ENCODE measurements at regions not wholly inside any gene's neighbourhood (a gene's known extent, or its start where the extent isn't known, plus 50 kb on each side); places are given as distances from the start of the nearest gene placed in this dataset.

- TF ChIP-seq CTCF (IDR thresholded peaks at IDR 0.05; ENCODE audit: insufficient read depth, low read length) (no peak), GABPA (IDR thresholded peaks at IDR 0.05; ENCODE audit: low read depth) (no peak), REST (IDR thresholded peaks at IDR 0.05; ENCODE audit: insufficient replicate concordance, low read depth) (no peak), POLR2AphosphoS5 (IDR thresholded peaks at IDR 0.05; ENCODE audit: low read depth) (no peak)
Measured at GRCh38 chr18:44497311-44497710, 183.4 kb upstream of the SETBP1 start.

Measured in HL-60 (cell line).